ENCODE measurements at regions not wholly inside any gene's neighbourhood (a gene's known extent, or its start where the extent isn't known, plus 50 kb on each side); places are given as distances from the start of the nearest gene placed in this dataset.

GRCh38 chr6:102411796-102412195 lies 1018.3 kb downstream of the GRIK2 start:
- DNase-seq (ENCODE audit: low read depth in 2 of 2), result no peak

- no peak for DNase-seq (ENCODE audit: low read depth in 2 of 2)
Observed at GRCh38 chr6:102407886-102408741, 1014.6 kb downstream of the GRIK2 start.

GRCh38 chr6:102405860-102406259 lies 1012.4 kb downstream of the GRIK2 start:
- no peak for DNase-seq (ENCODE audit: low read depth in 2 of 2)

- no peak for DNase-seq (ENCODE audit: low read depth in 2 of 2)
Observed at GRCh38 chr6:102402635-102403329, 1009.3 kb downstream of the GRIK2 start.

GRCh38 chr6:102398788-102399390 lies 1005.4 kb downstream of the GRIK2 start:
- no peak for DNase-seq (ENCODE audit: low read depth in 2 of 2)

GRCh38 chr6:102390541-102390940 lies 997.0 kb downstream of the GRIK2 start:
- no peak for DNase-seq (ENCODE audit: low read depth in 2 of 2)

GRCh38 chr6:102389994-102390393 lies 996.5 kb downstream of the GRIK2 start:
- DNase-seq (ENCODE audit: low read depth in 2 of 2), result no peak

GRCh38 chr6:102387326-102388033 lies 994.0 kb downstream of the GRIK2 start:
- no peak for DNase-seq (ENCODE audit: low read depth in 2 of 2)

GRCh38 chr6:102381203-102381602 lies 987.7 kb downstream of the GRIK2 start:
- DNase-seq (ENCODE audit: low read depth in 2 of 2), result no peak

- no peak for DNase-seq (ENCODE audit: low read depth in 2 of 2)
Observed at GRCh38 chr6:102356170-102356569, 962.7 kb downstream of the GRIK2 start.

GRCh38 chr6:102355578-102355977 lies 962.1 kb downstream of the GRIK2 start:
- no peak for DNase-seq (ENCODE audit: low read depth in 2 of 2)

- DNase-seq (ENCODE audit: low read depth in 2 of 2), result no peak
Observed at GRCh38 chr6:102352552-102352951, 959.0 kb downstream of the GRIK2 start.

- no peak for DNase-seq (ENCODE audit: low read depth in 2 of 2)
Observed at GRCh38 chr6:102344769-102345168, 951.3 kb downstream of the GRIK2 start.

- no peak for DNase-seq (ENCODE audit: low read depth in 2 of 2)
Observed at GRCh38 chr6:102340311-102340710, 946.8 kb downstream of the GRIK2 start.

GRCh38 chr6:102333736-102334135 lies 940.2 kb downstream of the GRIK2 start:
- DNase-seq (ENCODE audit: low read depth in 2 of 2), result no peak

GRCh38 chr6:102327697-102328225 lies 934.3 kb downstream of the GRIK2 start:
- DNase-seq (ENCODE audit: low read depth in 2 of 2), result no peak

GRCh38 chr6:102313699-102314098 lies 920.2 kb downstream of the GRIK2 start:
- DNase-seq (ENCODE audit: low read depth in 2 of 2), result no peak

GRCh38 chr6:102309700-102310099 lies 916.2 kb downstream of the GRIK2 start:
- DNase-seq (ENCODE audit: low read depth in 2 of 2), result no peak

- no peak for DNase-seq (ENCODE audit: low read depth in 2 of 2)
Observed at GRCh38 chr6:102300350-102300749, 906.8 kb downstream of the GRIK2 start.

GRCh38 chr6:102298051-102298450 lies 904.5 kb downstream of the GRIK2 start:
- DNase-seq (ENCODE audit: low read depth in 2 of 2), result no peak
